Endothelial cell of umbilical vein (primary cell): ENCODE measurements at regions not wholly inside any gene's neighbourhood (a gene's known extent, or its start where the extent isn't known, plus 50 kb on each side); places are given as distances from the start of the nearest gene placed in this dataset.

Source experiments
- BruUV-seq: library from RNA; stranded (reverse); fragments of 400-500 nt; replicated peaks from 2 replicates; lab custom pipeline; 2021; lab: Mats Ljungman, UMichigan
- CTCF ChIA-PET: fragments of 300-600, 350-600 bp; sonication (Branson Sonifier 250); formaldehyde crosslinking; loops from one replicate; lab custom pipeline; 2021; ENCODE audit warnings: antibody characterized with exemption, inconsistent platforms; lab: Charles Lee
- POLR2A ChIA-PET: fragments of 300-600, 350-600 bp; sonication (Branson Sonifier 250); formaldehyde crosslinking; loops from one replicate; lab custom pipeline; 2021; ENCODE audit warnings: antibody characterized with exemption, inconsistent platforms; lab: Charles Lee
- DNase-seq: peaks from one replicate; pipeline ENCODE4 v3.0.0-alpha.2; 2011; ENCODE audit warnings: low read depth, low spot score
- FAIRE-seq: peaks from 2 replicates; lab custom pipeline; 2011; peaks lifted over from hg19 to GRCh38; lab: Jason Lieb, UNC
- H2AFZ ChIP-seq: 2 replicates; pipeline ENCODE4 v1.6.0; 2012; ENCODE audit warnings: low read depth, low read length, control low read depth, inconsistent platforms
- H3K27ac ChIP-seq: 2 replicates; pipeline ENCODE4 v1.5.1; 2011; ENCODE audit warnings: low read depth, mild to moderate bottlenecking, control low read depth, low read length, moderate library complexity; ENCODE audit not compliant: insufficient read depth
- H3K27me3 ChIP-seq, 2 experiments: 2 replicates each; pipeline versions ENCODE4 v1.6.0 to v1.6.1; 2011; ENCODE audit warnings: low read length in 2 of 2, mixed read lengths in 1 of 2; ENCODE audit not compliant: control insufficient read depth in 2 of 2, insufficient read depth in 2 of 2
- H3K36me3 ChIP-seq, 2 experiments: 2 replicates in 1 of 2; 3 replicates in 1 of 2; pipeline ENCODE4 v1.5.1; 2011; ENCODE audit warnings: low read length in 2 of 2, mild to moderate bottlenecking in 1 of 2, moderate library complexity in 1 of 2; ENCODE audit not compliant: control insufficient read depth in 2 of 2, insufficient read depth in 2 of 2; ENCODE audit errors: extremely low read depth in 1 of 2
- H3K4me1 ChIP-seq: 3 replicates; pipeline ENCODE4 v1.5.1; 2011; ENCODE audit warnings: mild to moderate bottlenecking, low read length; ENCODE audit not compliant: control insufficient read depth, insufficient read depth; ENCODE audit errors: extremely low read depth
- H3K4me2 ChIP-seq: 2 replicates; pipeline ENCODE4 v1.6.1; 2011; ENCODE audit warnings: low read length, control low read depth, mixed read lengths; ENCODE audit not compliant: insufficient read depth
- H3K4me3 ChIP-seq, 3 experiments: fragments of 200-600 bp in 1 of 3; sonication (generic), shearing (Covaris generic) in 1 of 3; replicated peaks in 1 of 3; 2 replicates each; pipeline ENCODE4 v1.5.1; 2011 to 2016; ENCODE audit warnings: control low read depth in 3 of 3, low read length in 3 of 3, mild to moderate bottlenecking in 2 of 3, inconsistent platforms in 1 of 3, low read depth in 1 of 3, moderate library complexity in 1 of 3; ENCODE audit not compliant: insufficient read depth in 1 of 3
- H3K79me2 ChIP-seq: 2 replicates; pipeline ENCODE4 v1.6.0; 2012; ENCODE audit warnings: low read length, inconsistent platforms; ENCODE audit not compliant: control insufficient read depth, insufficient read depth
- H3K9ac ChIP-seq: replicated peaks from 2 replicates; pipeline ENCODE3; 2011; ENCODE audit warnings: low read length, control low read depth; ENCODE audit not compliant: insufficient read depth; ENCODE audit errors: extremely low read depth
- H3K9me1 ChIP-seq: replicated peaks from 3 replicates; pipeline ENCODE4 v1.6.0; 2011; ENCODE audit warnings: mild to moderate bottlenecking, low read length; ENCODE audit not compliant: control insufficient read depth, insufficient read depth; ENCODE audit errors: extremely low read depth
- H3K9me3 ChIP-seq: replicated peaks from 2 replicates; pipeline ENCODE4 v1.5.1; 2012; ENCODE audit warnings: low read length, inconsistent platforms; ENCODE audit not compliant: control insufficient read depth, insufficient read depth
- H4K20me1 ChIP-seq: replicated peaks from 2 replicates; pipeline ENCODE3; 2011; ENCODE audit warnings: mild to moderate bottlenecking, low read length; ENCODE audit not compliant: control insufficient read depth, insufficient read depth; ENCODE audit errors: extremely low read depth
- EZH2 ChIP-seq: IDR thresholded peaks from 2 replicates; pipeline ENCODE4 v1.6.1; 2012; ENCODE audit warnings: borderline replicate concordance, low read depth, mild to moderate bottlenecking, moderate library complexity, low read length, inconsistent platforms; ENCODE audit not compliant: severe bottlenecking
- FOS ChIP-seq: IDR thresholded peaks from 2 replicates; pipeline ENCODE4 v1.6.1; 2011; ENCODE audit warnings: mild to moderate bottlenecking, low read length, moderate library complexity, borderline replicate concordance; ENCODE audit not compliant: insufficient read depth
- GATA2 ChIP-seq: IDR thresholded peaks from 2 replicates; pipeline ENCODE4 v1.7.0; 2011; ENCODE audit warnings: low read depth, mild to moderate bottlenecking, moderate library complexity, mixed read lengths, low read length; ENCODE audit not compliant: insufficient read length, insufficient read depth
- JUN ChIP-seq: IDR thresholded peaks from 2 replicates; pipeline ENCODE4 v1.6.1; 2011; ENCODE audit warnings: borderline replicate concordance, low read depth; ENCODE audit not compliant: insufficient read length, insufficient read depth
- MYC ChIP-seq: IDR thresholded peaks from one replicate; pipeline ENCODE4 v1.6.1; 2011; ENCODE audit warnings: mild to moderate bottlenecking, low read depth, low read length
- POLR2A ChIP-seq: IDR thresholded peaks from 2 replicates; pipeline ENCODE4 v1.6.1; 2012; ENCODE audit warnings: low read depth, mild to moderate bottlenecking, control low read depth, low read length
- POLR2AphosphoS5 ChIP-seq: IDR thresholded peaks from 2 replicates; pipeline ENCODE4 v1.6.1; 2012; ENCODE audit warnings: low read depth, mild to moderate bottlenecking, control low read depth, low read length, moderate library complexity; ENCODE audit not compliant: insufficient read depth
- dilution Hi-C: fragments of 300-500 bp; cut with MboI; formaldehyde crosslinking; loops from one replicate; pipeline ENCODE4 v1.15.0; 2019; ENCODE audit warnings: low sequenced_read_pairs; ENCODE audit not compliant: extremely low pct_ligation_motif_present
- intact Hi-C: fragments of 100-400 bp; cut with micrococcal nuclease; formaldehyde crosslinking; loops from one replicate; pipeline ENCODE4 v1.10.0; 2022
- TF ChIP-seq, protein P1 (sequence below), 2 donors: IDR thresholded peaks; 1 replicate in 1 of 2; 2 replicates in 1 of 2; pipeline ENCODE4 v1.5.1; 2011; ENCODE audit warnings: low read length in 2 of 2, mild to moderate bottlenecking in 2 of 2, moderate library complexity in 2 of 2, control low read depth in 1 of 2, inconsistent platforms in 1 of 2, low read depth in 1 of 2; ENCODE audit not compliant: insufficient read depth in 1 of 2; ENCODE audit errors: extremely low read depth in 1 of 2
- TF ChIP-seq, protein P2 (sequence below): IDR thresholded peaks from 2 replicates; pipeline ENCODE4 v1.6.1; 2011; ENCODE audit not compliant: insufficient read depth, insufficient read length

DNA sequence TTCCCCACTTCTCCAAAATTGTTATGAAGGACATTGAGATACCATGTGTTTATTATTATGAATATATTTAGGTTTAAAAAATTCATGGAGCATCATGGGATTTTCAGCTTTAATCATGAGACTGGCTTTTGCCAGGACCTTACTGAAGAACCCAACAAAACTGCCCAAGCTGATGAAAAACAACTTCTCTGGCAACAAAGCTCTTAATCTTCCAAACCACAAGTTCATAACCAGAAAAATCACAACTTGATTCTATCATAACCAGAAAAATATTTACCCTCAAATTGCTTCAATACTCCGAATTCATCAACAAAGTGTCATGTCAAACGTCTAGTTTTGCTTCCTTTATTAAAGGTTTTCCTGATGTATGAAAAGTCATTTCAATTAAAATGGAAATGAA lies 971.8 kb upstream of the ACVR2A start:
- no peak for TF ChIP-seq POLR2A
- TF ChIP-seq FOS = no peak
- no peak for TF ChIP-seq MYC
- no peak for TF ChIP-seq JUN
- TF ChIP-seq, protein P1, sequence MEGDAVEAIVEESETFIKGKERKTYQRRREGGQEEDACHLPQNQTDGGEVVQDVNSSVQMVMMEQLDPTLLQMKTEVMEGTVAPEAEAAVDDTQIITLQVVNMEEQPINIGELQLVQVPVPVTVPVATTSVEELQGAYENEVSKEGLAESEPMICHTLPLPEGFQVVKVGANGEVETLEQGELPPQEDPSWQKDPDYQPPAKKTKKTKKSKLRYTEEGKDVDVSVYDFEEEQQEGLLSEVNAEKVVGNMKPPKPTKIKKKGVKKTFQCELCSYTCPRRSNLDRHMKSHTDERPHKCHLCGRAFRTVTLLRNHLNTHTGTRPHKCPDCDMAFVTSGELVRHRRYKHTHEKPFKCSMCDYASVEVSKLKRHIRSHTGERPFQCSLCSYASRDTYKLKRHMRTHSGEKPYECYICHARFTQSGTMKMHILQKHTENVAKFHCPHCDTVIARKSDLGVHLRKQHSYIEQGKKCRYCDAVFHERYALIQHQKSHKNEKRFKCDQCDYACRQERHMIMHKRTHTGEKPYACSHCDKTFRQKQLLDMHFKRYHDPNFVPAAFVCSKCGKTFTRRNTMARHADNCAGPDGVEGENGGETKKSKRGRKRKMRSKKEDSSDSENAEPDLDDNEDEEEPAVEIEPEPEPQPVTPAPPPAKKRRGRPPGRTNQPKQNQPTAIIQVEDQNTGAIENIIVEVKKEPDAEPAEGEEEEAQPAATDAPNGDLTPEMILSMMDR (IDR thresholded peaks at IDR 0.05; ENCODE audit: extremely low read depth in 1 of 2, insufficient read depth in 1 of 2, low read depth in 1 of 2, low read length in 2 of 2) = no peak
- TF ChIP-seq POLR2AphosphoS5 = no peak
- CTCF ChIA-PET = interaction anchor here (1.1 to 3.3 kb wide), 4 partner anchors 15 to 52 kb away, joined by 3 to 9 read pairs (median 3); no protein-coding TSS in a partner anchor
- Histone ChIP-seq H3K4me2 (no peak overlapping the region), H3K79me2 (no peaks in the 10 kb centered on the region), H3K27ac (no peak overlapping the region), H3K4me3 (no peak overlapping the region), H3K4me1 (peaks cover 34% of the 10 kb centered on the region), H3K36me3 (no peaks in the 10 kb centered on the region), H3K9me1 (no peaks in the 10 kb centered on the region), H3K9ac (no peak overlapping the region), H4K20me1 (no peaks in the 10 kb centered on the region), H2AFZ (no peak overlapping the region), H3K9me3 (no peaks in the 10 kb centered on the region), H3K27me3 (no peaks in the 10 kb centered on the region)
- no TSS peak for BruUV-seq
- dilution Hi-C loops = no loop called here
- POLR2A ChIA-PET = no interaction called here
- DNase-seq (no peak), FAIRE-seq (no peak)
- intact Hi-C loops = no loop called here

DNA sequence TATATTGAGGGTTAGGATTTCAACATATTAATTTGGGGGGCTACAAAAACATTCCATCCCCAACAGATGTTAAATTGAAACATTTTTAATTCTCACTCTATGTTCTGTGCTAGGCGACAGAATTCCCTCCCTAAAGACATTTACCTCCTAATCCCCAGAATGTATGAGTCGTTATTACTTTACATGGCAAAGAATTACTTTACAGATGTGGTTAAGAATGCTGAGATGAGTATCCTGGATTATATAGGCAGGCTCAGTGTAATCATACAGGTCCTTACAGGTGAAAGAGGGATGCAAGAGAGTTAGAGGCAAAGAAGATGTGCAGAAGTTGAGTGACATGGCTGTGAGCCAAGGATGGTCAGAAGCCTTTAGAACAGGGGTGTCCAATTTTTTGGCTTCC lies 974.1 kb upstream of the ACVR2A start:
- Histone ChIP-seq H3K9me1 (no peaks in the 10 kb centered on the region), H3K27ac (no peak overlapping the region), H3K79me2 (no peaks in the 10 kb centered on the region), H3K36me3 (no peaks in the 10 kb centered on the region), H3K4me3 (no peak overlapping the region), H3K9ac (no peak overlapping the region), H3K4me2 (no peak overlapping the region), H3K4me1 (peaks cover 25% of the 10 kb centered on the region), H3K9me3 (no peaks in the 10 kb centered on the region), H3K27me3 (no peaks in the 10 kb centered on the region), H2AFZ (no peak overlapping the region), H4K20me1 (no peaks in the 10 kb centered on the region)
- no TSS peak for BruUV-seq
- ChIA-PET POLR2A (no interaction called here), CTCF (interaction anchor here (1.1 to 1.6 kb wide), 2 partner anchors 40 to 49 kb away, joined by 3 read pairs; no protein-coding TSS in a partner anchor)
- no peak for TF ChIP-seq MYC
- no peak for TF ChIP-seq GATA2
- no peak for TF ChIP-seq POLR2AphosphoS5
- no peak for TF ChIP-seq POLR2A
- no peak for TF ChIP-seq EZH2
- no peak for TF ChIP-seq JUN
- TF ChIP-seq, protein P1 (IDR thresholded peaks at IDR 0.05; ENCODE audit: extremely low read depth in 1 of 2, insufficient read depth in 1 of 2, low read depth in 1 of 2, low read length in 2 of 2) = no peak
- TF ChIP-seq FOS = no peak
- TF ChIP-seq, protein P2, sequence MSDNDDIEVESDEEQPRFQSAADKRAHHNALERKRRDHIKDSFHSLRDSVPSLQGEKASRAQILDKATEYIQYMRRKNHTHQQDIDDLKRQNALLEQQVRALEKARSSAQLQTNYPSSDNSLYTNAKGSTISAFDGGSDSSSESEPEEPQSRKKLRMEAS = no peak
- DNase-seq = no peak
- intact Hi-C loops = no loop called here
- FAIRE-seq = no peak
- dilution Hi-C loops = no loop called here
